ENCODE measurements at regions not wholly inside any gene's neighbourhood (a gene's known extent, or its start where the extent isn't known, plus 50 kb on each side); places are given as distances from the start of the nearest gene placed in this dataset.

DNA sequence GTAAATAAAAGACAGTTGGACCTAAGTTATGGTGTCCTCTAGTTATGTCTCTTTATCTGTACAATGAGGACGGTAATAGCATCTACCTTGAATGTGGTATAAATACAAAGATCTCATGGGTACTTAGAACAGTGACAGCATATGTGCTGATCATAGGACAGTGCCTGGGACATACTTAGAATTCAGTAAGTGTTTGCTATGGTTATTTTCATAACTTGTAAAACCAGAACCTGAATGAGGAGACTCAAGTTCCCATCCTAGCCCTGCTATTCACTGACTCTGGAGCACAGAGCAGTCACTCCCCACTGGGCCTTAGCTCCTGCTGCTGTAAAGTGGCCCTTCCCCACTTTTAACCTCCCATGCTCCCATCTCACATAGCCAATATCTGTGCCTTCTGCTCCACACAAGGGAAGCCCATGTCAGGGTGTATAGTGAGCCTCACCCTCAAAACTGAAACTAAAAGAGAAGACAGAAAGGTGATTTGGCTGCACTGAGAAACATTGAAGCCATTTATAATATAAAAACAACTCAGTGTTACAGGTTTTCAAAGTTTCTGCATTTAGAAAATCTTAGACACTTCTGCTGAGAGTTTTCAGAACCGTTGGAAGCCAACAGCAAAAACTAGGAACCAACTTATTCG, 225.4 kb upstream of the UBE2E2 start:
- Histone ChIP-seq H3K36me3 (no peaks in the 10 kb centered on the region), H3K27ac (no peak overlapping the region), H3K9me3 (no peaks in the 10 kb centered on the region), H3K4me3 (no peak overlapping the region), H3K4me1 (no peaks in the 10 kb centered on the region), H3K27me3 (no peaks in the 10 kb centered on the region)
- 40 to 64% (median 63%) methylated on average over 3 of the region's 3 CpGs for WGBS, 5 donors
- intact Hi-C loops (cut with DNase I; ENCODE audit: low total_unique reads): no loop called here
- no peak for DNase-seq
- TF ChIP-seq POLR2A (IDR thresholded peaks at IDR 0.05): no peak
- no peak for TF ChIP-seq POLR2AphosphoS5 (IDR thresholded peaks at IDR 0.05)
- TF ChIP-seq, protein P1, sequence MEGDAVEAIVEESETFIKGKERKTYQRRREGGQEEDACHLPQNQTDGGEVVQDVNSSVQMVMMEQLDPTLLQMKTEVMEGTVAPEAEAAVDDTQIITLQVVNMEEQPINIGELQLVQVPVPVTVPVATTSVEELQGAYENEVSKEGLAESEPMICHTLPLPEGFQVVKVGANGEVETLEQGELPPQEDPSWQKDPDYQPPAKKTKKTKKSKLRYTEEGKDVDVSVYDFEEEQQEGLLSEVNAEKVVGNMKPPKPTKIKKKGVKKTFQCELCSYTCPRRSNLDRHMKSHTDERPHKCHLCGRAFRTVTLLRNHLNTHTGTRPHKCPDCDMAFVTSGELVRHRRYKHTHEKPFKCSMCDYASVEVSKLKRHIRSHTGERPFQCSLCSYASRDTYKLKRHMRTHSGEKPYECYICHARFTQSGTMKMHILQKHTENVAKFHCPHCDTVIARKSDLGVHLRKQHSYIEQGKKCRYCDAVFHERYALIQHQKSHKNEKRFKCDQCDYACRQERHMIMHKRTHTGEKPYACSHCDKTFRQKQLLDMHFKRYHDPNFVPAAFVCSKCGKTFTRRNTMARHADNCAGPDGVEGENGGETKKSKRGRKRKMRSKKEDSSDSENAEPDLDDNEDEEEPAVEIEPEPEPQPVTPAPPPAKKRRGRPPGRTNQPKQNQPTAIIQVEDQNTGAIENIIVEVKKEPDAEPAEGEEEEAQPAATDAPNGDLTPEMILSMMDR (IDR thresholded peaks at IDR 0.05): no peak
- no peak for TF ChIP-seq EP300 (IDR thresholded peaks at IDR 0.05)

GRCh38 chr3:22979581-22979980, 223.5 kb upstream of the UBE2E2 start:
- TF ChIP-seq POLR2AphosphoS5 (IDR thresholded peaks at IDR 0.05): no peak
- TF ChIP-seq POLR2A (IDR thresholded peaks at IDR 0.05): no peak
- TF ChIP-seq EP300 (IDR thresholded peaks at IDR 0.05): no peak
- TF ChIP-seq, protein P1 (IDR thresholded peaks at IDR 0.05): no peak
- intact Hi-C loops (cut with DNase I; ENCODE audit: low total_unique reads): no loop called here
- Histone ChIP-seq H3K4me1 (no peaks in the 10 kb centered on the region), H3K4me3 (no peak overlapping the region), H3K36me3 (no peaks in the 10 kb centered on the region), H3K27me3 (no peaks in the 10 kb centered on the region), H3K27ac (no peak overlapping the region), H3K9me3 (no peaks in the 10 kb centered on the region)
- WGBS, 5 donors: 83 to 97% (median 91%) methylated on average over 4 of the region's 4 CpGs
- DNase-seq: no peak

GRCh38 chr3:22980346-22980745, 222.8 kb upstream of the UBE2E2 start:
- DNase-seq: no peak
- Histone ChIP-seq H3K36me3 (no peaks in the 10 kb centered on the region), H3K9me3 (peaks cover 0 to 3% (median 1%) of the 10 kb centered on the region in 4 donors), H3K27me3 (no peaks in the 10 kb centered on the region), H3K4me1 (no peaks in the 10 kb centered on the region), H3K27ac (no peak overlapping the region), H3K4me3 (no peak overlapping the region)
- intact Hi-C loops (cut with DNase I; ENCODE audit: low total_unique reads): no loop called here
- TF ChIP-seq POLR2AphosphoS5 (IDR thresholded peaks at IDR 0.05) (no peak), EP300 (IDR thresholded peaks at IDR 0.05) (no peak), POLR2A (IDR thresholded peaks at IDR 0.05) (no peak)
- TF ChIP-seq, protein P1 (IDR thresholded peaks at IDR 0.05): no peak
- WGBS, 5 donors: 69 to 77% (median 73%) methylated on average over 7 of the region's 7 CpGs

DNA sequence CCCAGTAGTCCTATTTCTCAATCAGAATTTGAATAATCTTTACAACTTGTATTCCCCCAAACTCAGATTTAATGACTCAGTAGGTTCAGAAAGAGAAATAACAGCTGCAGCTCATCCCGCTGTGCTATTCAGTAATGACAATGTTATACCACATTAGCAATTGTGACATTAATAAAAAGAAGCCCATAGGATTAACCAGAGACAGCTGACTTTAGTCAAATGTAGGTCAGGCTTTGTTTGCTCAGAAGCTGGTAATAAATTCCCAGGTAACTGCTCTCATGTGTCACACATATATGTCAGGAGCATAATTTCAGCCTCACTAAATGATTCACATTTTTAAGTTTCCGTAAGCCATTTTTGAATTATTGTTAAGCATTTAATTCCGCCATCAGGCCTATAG, 222.0 kb upstream of the UBE2E2 start:
- no peak for DNase-seq
- 85 to 94% (median 90%) methylated on average over 3 of the region's 3 CpGs for WGBS, 5 donors

More for the DNA sequence above, 222.0 kb upstream of the UBE2E2 start:
- H3K4me1 ChIP-seq: no peaks in the 10 kb centered on the region
- H3K36me3 ChIP-seq: no peaks in the 10 kb centered on the region
- no peak overlapping the region for H3K4me3 ChIP-seq
- no peak overlapping the region for H3K27ac ChIP-seq
- TF ChIP-seq, protein P1 (IDR thresholded peaks at IDR 0.05): no peak
- TF ChIP-seq POLR2A (IDR thresholded peaks at IDR 0.05): no peak
- TF ChIP-seq EP300 (IDR thresholded peaks at IDR 0.05): no peak
- TF ChIP-seq POLR2AphosphoS5 (IDR thresholded peaks at IDR 0.05): no peak
- intact Hi-C loops (cut with DNase I; ENCODE audit: low total_unique reads): no loop called here
- H3K27me3 ChIP-seq: no peaks in the 10 kb centered on the region
- H3K9me3 ChIP-seq: peaks cover 0 to 9% (median 6%) of the 10 kb centered on the region in 4 donors

Data from stomach (tissue), 8 donors.